GM23338 (cell line): ENCODE measurements at regions not wholly inside any gene's neighbourhood (a gene's known extent, or its start where the extent isn't known, plus 50 kb on each side); places are given as distances from the start of the nearest gene placed in this dataset.

ENCODE experiments used
- ATAC-seq: fragments of 200-7000 bp; cut with Tn5 transposase; 3 replicates; pipeline ENCODE4 v1.9.1; 2020
- DNase-seq: peaks from one replicate; pipeline ENCODE4 v3.0.0-alpha.2; 2015; ENCODE audit warnings: low spot score
- H2AFZ ChIP-seq: fragments of 200-600 bp; sonication (generic); 2 replicates; pipeline ENCODE4 v1.8.0; 2016; ENCODE audit warnings: antibody characterized with exemption, mild to moderate bottlenecking, moderate library complexity
- H3F3A ChIP-seq: fragments of 200-600 bp; sonication (generic); replicated peaks from 2 replicates; pipeline ENCODE4 v1.8.0; 2017; ENCODE audit warnings: antibody characterized with exemption, mixed run types, low read depth
- H3K27ac ChIP-seq: fragments of 200-600 bp; sonication (generic); 2 replicates; pipeline ENCODE4 v1.6.1; 2016; ENCODE audit warnings: low read depth
- H3K27me3 ChIP-seq: fragments of 200-600 bp; sonication (generic); 2 replicates; pipeline ENCODE4 v1.8.0; 2016; ENCODE audit warnings: mild to moderate bottlenecking, mixed run types, moderate library complexity; ENCODE audit not compliant: insufficient read depth
- H3K36me3 ChIP-seq: fragments of 200-600 bp; sonication (generic); 2 replicates; pipeline ENCODE4 v1.8.0; 2016; ENCODE audit warnings: mild to moderate bottlenecking; ENCODE audit not compliant: insufficient read depth
- H3K4me1 ChIP-seq: fragments of 200-600 bp; sonication (generic); 2 replicates; pipeline ENCODE4 v1.8.0; 2016; ENCODE audit warnings: mild to moderate bottlenecking, moderate library complexity; ENCODE audit not compliant: insufficient read depth
- H3K4me2 ChIP-seq: fragments of 200-600 bp; sonication (generic); 2 replicates; pipeline ENCODE4 v1.7.1; 2017; ENCODE audit warnings: mixed run types
- H3K4me3 ChIP-seq: fragments of 200-600 bp; sonication (generic); 2 replicates; pipeline ENCODE4 v1.6.1; 2016; ENCODE audit warnings: mixed run types
- H3K79me2 ChIP-seq: fragments of 200-600 bp; sonication (generic); replicated peaks from 2 replicates; pipeline ENCODE4 v1.8.0; 2017; ENCODE audit warnings: mild to moderate bottlenecking; ENCODE audit not compliant: insufficient read depth
- H3K9me2 ChIP-seq: fragments of 200-600 bp; sonication (generic); 2 replicates; pipeline ENCODE4 v1.8.0; 2017; ENCODE audit not compliant: insufficient read depth
- H4K20me1 ChIP-seq: fragments of 200-600 bp; sonication (generic); replicated peaks from 2 replicates; pipeline ENCODE4 v1.8.0; 2017; ENCODE audit warnings: mild to moderate bottlenecking; ENCODE audit not compliant: insufficient read depth
- H3K27ac Mint-ChIP-seq: 2 replicates; pipeline ENCODE4 v1.8.0; 2020; ENCODE audit warnings: inconsistent platforms, mild to moderate bottlenecking, moderate library complexity, mixed read lengths
- H3K27me3 Mint-ChIP-seq: 3 replicates; pipeline ENCODE4 v1.8.0; 2022; ENCODE audit warnings: low read depth, mild to moderate bottlenecking, moderate library complexity, mixed read lengths, inconsistent platforms; ENCODE audit not compliant: insufficient read depth, poor library complexity
- H3K36me3 Mint-ChIP-seq: 3 replicates; pipeline ENCODE4 v1.8.0; 2021; ENCODE audit warnings: low read depth, mild to moderate bottlenecking, inconsistent platforms, moderate library complexity, mixed read lengths
- H3K4me1 Mint-ChIP-seq: 3 replicates; pipeline ENCODE4 v1.8.0; 2020; ENCODE audit warnings: mild to moderate bottlenecking, inconsistent platforms, mixed read lengths
- H3K4me3 Mint-ChIP-seq: 3 replicates; pipeline ENCODE4 v1.8.0; 2021; ENCODE audit warnings: moderate library complexity, mild to moderate bottlenecking, inconsistent platforms, mixed read lengths
- H3K9me3 Mint-ChIP-seq: 3 replicates; pipeline ENCODE4 v1.8.0; 2020; ENCODE audit warnings: moderate library complexity, mild to moderate bottlenecking, inconsistent platforms, mixed read lengths
- CREB1 ChIP-seq: fragments of 250-450 bp; sonication (Bioruptor Pico); IDR thresholded peaks from 2 replicates; pipeline ENCODE4 v1.5.0; 2020; ENCODE audit warnings: low read depth, mild to moderate bottlenecking, moderate library complexity
- CTCF ChIP-seq, 2 experiments: fragments of 200-600 bp in 1 of 2; sonication (generic) in 1 of 2; conservative IDR thresholded peaks; 2 replicates each; pipeline versions ENCODE4 v1.5.1 to v1.6.1; 2016 to 2017; ENCODE audit warnings: antibody characterized with exemption in 2 of 2, low read depth in 2 of 2, mild to moderate bottlenecking in 2 of 2, moderate library complexity in 1 of 2
- ETS1 ChIP-seq: IDR thresholded peaks from 2 replicates; pipeline ENCODE4 v1.6.1; 2016; ENCODE audit warnings: antibody characterized with exemption
- EZH2 ChIP-seq: fragments of 200-600 bp; sonication (generic); IDR thresholded peaks from one replicate; pipeline ENCODE4 v1.8.0; 2017; ENCODE audit warnings: antibody characterized with exemption, mild to moderate bottlenecking, low read depth; ENCODE audit not compliant: unreplicated experiment
- EZH2phosphoT487 ChIP-seq: fragments of 200-600 bp; sonication (generic); IDR thresholded peaks from one replicate; pipeline ENCODE4 v1.8.1; 2018; ENCODE audit warnings: antibody characterized with exemption; ENCODE audit not compliant: unreplicated experiment
- JUNB ChIP-seq: IDR thresholded peaks from one replicate; pipeline ENCODE4 v1.6.1; 2016; ENCODE audit warnings: antibody characterized with exemption; ENCODE audit not compliant: unreplicated experiment
- NANOG ChIP-seq: IDR thresholded peaks from 2 replicates; pipeline ENCODE4 v1.6.1; 2016; ENCODE audit warnings: antibody characterized with exemption, borderline replicate concordance
- POLR2AphosphoS5 ChIP-seq: IDR thresholded peaks from 2 replicates; pipeline ENCODE4 v1.6.1; 2016; ENCODE audit warnings: antibody characterized with exemption, low read depth
- REST ChIP-seq: IDR thresholded peaks from one replicate; pipeline ENCODE4 v1.6.1; 2018; ENCODE audit warnings: antibody characterized with exemption; ENCODE audit not compliant: unreplicated experiment
- STAT1 ChIP-seq: IDR thresholded peaks from one replicate; pipeline ENCODE4 v1.6.1; 2016; ENCODE audit warnings: antibody characterized with exemption; ENCODE audit not compliant: unreplicated experiment
- ZNF114 ChIP-seq: fragments of 250-450 bp; sonication (Bioruptor Pico); IDR thresholded peaks from 2 replicates; pipeline ENCODE4 v1.5.0; 2020; ENCODE audit warnings: mild to moderate bottlenecking, moderate library complexity
- ZNF331 ChIP-seq: fragments of 250-450 bp; sonication (Bioruptor Pico); IDR thresholded peaks from 2 replicates; pipeline ENCODE4 v1.5.0; 2020; ENCODE audit warnings: low read depth, mild to moderate bottlenecking, moderate library complexity
- ZNF462 ChIP-seq: fragments of 250-450 bp; sonication (Bioruptor Pico); IDR thresholded peaks from 2 replicates; pipeline ENCODE4 v1.5.0; 2020; ENCODE audit warnings: mild to moderate bottlenecking, moderate library complexity

- Mint-ChIP-seq H3K9me3 (no peaks in the 10 kb centered on the region), H3K36me3 (no peaks in the 10 kb centered on the region)
- no peaks in the 10 kb centered on the region for H3F3A ChIP-seq
Observed at GRCh38 chr2:234719116-234719716, 222.3 kb upstream of the ARL4C start.

More at GRCh38 chr2:234719116-234719716, 222.3 kb upstream of the ARL4C start:
- no peaks in the 10 kb centered on the region for H3K27me3 ChIP-seq
- Mint-ChIP-seq H3K27me3 (peaks cover 11% of the 10 kb centered on the region), H3K27ac (no peak overlapping the region), H3K4me3 (no peak overlapping the region), H3K4me1 (peaks cover 9% of the 10 kb centered on the region)
- DNase-seq: no peak
- H3K4me1 ChIP-seq: peaks cover 4% of the 10 kb centered on the region; the same call in 1 of the 2 replicates
- H3K36me3 ChIP-seq: no peaks in the 10 kb centered on the region
- H3K79me2 ChIP-seq: no peaks in the 10 kb centered on the region
- H3K4me3 ChIP-seq: no peak overlapping the region
- H2AFZ ChIP-seq: peak overlapping the region; percentile 63
- no peak for ATAC-seq
- H3K4me2 ChIP-seq: no peak overlapping the region
- H3K27ac ChIP-seq: no peak overlapping the region
- peaks cover 8% of the 10 kb centered on the region; the same call in 1 of the 2 replicates for H3K9me2 ChIP-seq
- TF ChIP-seq EZH2phosphoT487 (no peak), EZH2 (no peak), JUNB (no peak), ZNF114 (CRISPR knock-in tag) (no peak), ZNF462 (CRISPR knock-in tag) (no peak), POLR2AphosphoS5 (no peak), CREB1 (CRISPR knock-in tag) (no peak), NANOG (no peak), ETS1 (no peak), CTCF (conservative IDR thresholded peaks at IDR 0.05; ENCODE audit: low read depth in 2 of 2) (no peak), STAT1 (no peak), ZNF331 (CRISPR knock-in tag) (no peak), REST (no peak)
- no peaks in the 10 kb centered on the region for H4K20me1 ChIP-seq
